Caco-2 (cell line): ENCODE measurements at regions not wholly inside any gene's neighbourhood (a gene's known extent, or its start where the extent isn't known, plus 50 kb on each side); places are given as distances from the start of the nearest gene placed in this dataset.

Experiments used
- BruUV-seq: library from RNA; stranded (reverse); fragments of 400-500 nt; replicated peaks from 2 replicates; lab custom pipeline; 2021; lab: Mats Ljungman, UMichigan
- CTCF ChIA-PET: fragments of 300-600 bp; sonication (Branson Sonifier 250); formaldehyde crosslinking; loops from one replicate; lab custom pipeline; 2022; ENCODE audit warnings: antibody characterized with exemption; lab: Charles Lee
- POLR2A ChIA-PET: fragments of 300-600 bp; sonication (Branson Sonifier 250); formaldehyde crosslinking; loops from one replicate; lab custom pipeline; 2022; ENCODE audit warnings: antibody characterized with exemption; lab: Charles Lee
- DNase-seq, 2 experiments: peaks; one replicate each; pipeline versions ENCODE4 v3.0.0 to v3.0.0-alpha.2; 2020 to 2022
- H3K27me3 ChIP-seq: replicated peaks from 2 replicates; pipeline ENCODE4 v1.6.0; 2011; ENCODE audit warnings: low read length; ENCODE audit not compliant: control insufficient read depth, insufficient read depth
- H3K36me3 ChIP-seq: 2 replicates; pipeline ENCODE4 v1.5.1; 2011; ENCODE audit warnings: low read length; ENCODE audit not compliant: control insufficient read depth, insufficient read depth
- H3K4me1 ChIP-seq: fragments of 250-450 bp; sonication (Bioruptor Pico); 2 replicates; pipeline ENCODE4 v1.5.1; 2020; ENCODE audit warnings: mild to moderate bottlenecking
- H3K4me3 ChIP-seq: 2 replicates; pipeline ENCODE4 v1.5.1; 2011; ENCODE audit warnings: low read depth, mild to moderate bottlenecking, control low read depth, low read length
- H3K9me3 ChIP-seq: fragments of 250-450 bp; sonication (Bioruptor Pico); 2 replicates; pipeline ENCODE4 v1.5.1; 2020; ENCODE audit warnings: mild to moderate bottlenecking, moderate library complexity
- H3K27ac Mint-ChIP-seq: one replicate; pipeline ENCODE4 v1.8.0; 2022; ENCODE audit warnings: mixed read lengths; ENCODE audit not compliant: unreplicated experiment
- H3K27me3 Mint-ChIP-seq: one replicate; pipeline ENCODE4 v1.8.0; 2022; ENCODE audit warnings: mixed read lengths; ENCODE audit not compliant: insufficient read depth, unreplicated experiment
- H3K36me3 Mint-ChIP-seq: one replicate; pipeline ENCODE4 v1.8.0; 2022; ENCODE audit warnings: mild to moderate bottlenecking, mixed read lengths; ENCODE audit not compliant: insufficient read depth, unreplicated experiment
- H3K4me1 Mint-ChIP-seq: one replicate; pipeline ENCODE4 v1.8.0; 2022; ENCODE audit warnings: low read depth, mixed read lengths; ENCODE audit not compliant: unreplicated experiment
- H3K4me3 Mint-ChIP-seq: one replicate; pipeline ENCODE4 v1.8.0; 2022; ENCODE audit warnings: mild to moderate bottlenecking, moderate library complexity, mixed read lengths; ENCODE audit not compliant: unreplicated experiment
- H3K9me3 Mint-ChIP-seq: one replicate; pipeline ENCODE4 v1.8.0; 2022; ENCODE audit warnings: mixed read lengths; ENCODE audit not compliant: unreplicated experiment
- intact Hi-C: fragments of 100-400 bp; cut with micrococcal nuclease; formaldehyde crosslinking; loops from one replicate; pipeline ENCODE4 v1.10.0; 2022; ENCODE audit not compliant: unreplicated experiment
- TF ChIP-seq, protein P1 (sequence below), 2 experiments: fragments of 200-600 bp in 1 of 2; IDR thresholded peaks; 1 replicate in 1 of 2; 2 replicates in 1 of 2; pipeline versions ENCODE4 v1.5.1 to v1.8.0; 2011 to 2022; ENCODE audit warnings: antibody characterized with exemption in 1 of 2, control low read depth in 1 of 2, inconsistent platforms in 1 of 2, low read depth in 1 of 2, low read length in 1 of 2, mild to moderate bottlenecking in 1 of 2, moderate library complexity in 1 of 2; ENCODE audit not compliant: insufficient read depth in 1 of 2, severe bottlenecking in 1 of 2, unreplicated experiment in 1 of 2

DNA sequence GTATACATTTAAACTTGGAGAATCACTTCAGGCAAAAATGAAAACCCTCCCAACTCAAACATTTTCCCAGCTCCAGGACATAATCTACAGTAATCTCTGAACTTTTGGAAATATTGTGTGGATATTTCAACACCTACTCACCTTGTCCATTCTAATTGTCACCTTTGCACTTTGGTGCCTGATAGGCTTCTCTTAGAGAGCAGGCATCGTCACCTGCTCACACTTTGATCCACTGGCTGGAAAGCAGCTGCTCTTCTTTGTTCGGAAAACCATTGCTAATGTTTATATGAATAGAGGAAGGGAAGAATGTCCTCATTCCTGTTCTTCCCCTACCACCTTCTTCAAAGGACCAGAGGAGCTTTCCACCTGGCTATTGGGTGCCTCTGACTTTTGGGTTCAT lies 411.2 kb downstream of the FGF9 start:
- H3K4me3 Mint-ChIP-seq = no peak overlapping the region
- POLR2A ChIA-PET = no interaction called here

DNA sequence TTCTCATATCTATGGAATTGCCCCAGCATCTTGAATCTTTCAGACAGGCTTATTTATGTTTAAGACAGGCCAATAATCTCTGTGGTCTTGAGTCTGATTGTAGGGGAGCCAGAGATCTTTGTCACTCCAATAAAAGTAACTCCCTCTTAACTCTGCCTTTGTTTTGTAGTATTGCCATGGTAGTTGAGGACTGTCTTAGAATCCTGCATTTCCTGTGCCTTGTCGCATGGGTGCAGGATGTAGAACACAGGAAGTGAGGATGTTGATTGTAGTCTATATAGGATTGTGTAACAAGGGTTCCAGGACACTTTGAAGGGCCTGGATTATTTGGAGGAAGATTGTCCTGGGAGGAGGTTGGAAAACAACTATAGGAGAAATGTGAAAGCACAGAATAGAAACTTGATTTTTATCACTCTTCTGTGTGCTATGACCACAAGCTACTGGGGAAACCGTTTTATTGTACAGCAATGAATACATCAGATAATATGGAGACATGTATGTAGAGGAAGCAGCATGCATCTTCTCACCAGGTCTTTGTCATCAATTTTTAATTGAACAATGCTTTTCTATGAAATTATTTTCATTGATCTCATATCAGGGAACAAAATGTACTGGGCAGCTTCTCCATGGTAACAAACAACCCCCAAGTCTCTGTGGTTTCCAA lies 411.7 kb downstream of the FGF9 start:
- Mint-ChIP-seq H3K36me3 (peaks cover 6% of the 10 kb centered on the region), H3K27ac (peak overlapping the region; percentile 13), H3K4me1 (peaks cover 9% of the 10 kb centered on the region), H3K9me3 (no peaks in the 10 kb centered on the region), H3K27me3 (no peaks in the 10 kb centered on the region), H3K4me3 (peak overlapping the region; percentile 2)
- CTCF ChIA-PET = no interaction called here
- Histone ChIP-seq H3K27me3 (no peaks in the 10 kb centered on the region), H3K9me3 (no peaks in the 10 kb centered on the region), H3K4me3 (no peak overlapping the region), H3K4me1 (peaks cover 12% of the 10 kb centered on the region), H3K36me3 (no peaks in the 10 kb centered on the region)
- POLR2A ChIA-PET = no interaction called here
- TF ChIP-seq, protein P1, sequence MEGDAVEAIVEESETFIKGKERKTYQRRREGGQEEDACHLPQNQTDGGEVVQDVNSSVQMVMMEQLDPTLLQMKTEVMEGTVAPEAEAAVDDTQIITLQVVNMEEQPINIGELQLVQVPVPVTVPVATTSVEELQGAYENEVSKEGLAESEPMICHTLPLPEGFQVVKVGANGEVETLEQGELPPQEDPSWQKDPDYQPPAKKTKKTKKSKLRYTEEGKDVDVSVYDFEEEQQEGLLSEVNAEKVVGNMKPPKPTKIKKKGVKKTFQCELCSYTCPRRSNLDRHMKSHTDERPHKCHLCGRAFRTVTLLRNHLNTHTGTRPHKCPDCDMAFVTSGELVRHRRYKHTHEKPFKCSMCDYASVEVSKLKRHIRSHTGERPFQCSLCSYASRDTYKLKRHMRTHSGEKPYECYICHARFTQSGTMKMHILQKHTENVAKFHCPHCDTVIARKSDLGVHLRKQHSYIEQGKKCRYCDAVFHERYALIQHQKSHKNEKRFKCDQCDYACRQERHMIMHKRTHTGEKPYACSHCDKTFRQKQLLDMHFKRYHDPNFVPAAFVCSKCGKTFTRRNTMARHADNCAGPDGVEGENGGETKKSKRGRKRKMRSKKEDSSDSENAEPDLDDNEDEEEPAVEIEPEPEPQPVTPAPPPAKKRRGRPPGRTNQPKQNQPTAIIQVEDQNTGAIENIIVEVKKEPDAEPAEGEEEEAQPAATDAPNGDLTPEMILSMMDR (IDR thresholded peaks at IDR 0.05; ENCODE audit: insufficient read depth in 1 of 2, low read depth in 1 of 2, low read length in 1 of 2, severe bottlenecking in 1 of 2, unreplicated experiment in 1 of 2) = no peak
- intact Hi-C loops = loop anchor here (1.0 kb wide), 1 partner anchor 53 kb away; no protein-coding TSS in a partner anchor
- DNase-seq = no peak
- BruUV-seq = no TSS peak

More for the DNA sequence above, 411.2 kb downstream of the FGF9 start:
- H3K4me1 Mint-ChIP-seq = peaks cover 14% of the 10 kb centered on the region
- peaks cover 6% of the 10 kb centered on the region for H3K36me3 Mint-ChIP-seq
- intact Hi-C loops = loop anchor here (1.0 kb wide), 1 partner anchor 53 kb away; no protein-coding TSS in a partner anchor
- no peak overlapping the region for H3K4me3 ChIP-seq
- CTCF ChIA-PET = no interaction called here
- peaks cover 12% of the 10 kb centered on the region for H3K4me1 ChIP-seq
- TF ChIP-seq, protein P1 (IDR thresholded peaks at IDR 0.05; ENCODE audit: insufficient read depth in 1 of 2, low read depth in 1 of 2, low read length in 1 of 2, severe bottlenecking in 1 of 2, unreplicated experiment in 1 of 2) = no peak
- no peaks in the 10 kb centered on the region for H3K27me3 ChIP-seq
- peak overlapping the region; percentile 13 for H3K27ac Mint-ChIP-seq
- H3K9me3 ChIP-seq = no peaks in the 10 kb centered on the region
- no peaks in the 10 kb centered on the region for H3K27me3 Mint-ChIP-seq
- no TSS peak for BruUV-seq
- no peaks in the 10 kb centered on the region for H3K36me3 ChIP-seq
- DNase-seq = peak; percentile 66 to 73
- H3K9me3 Mint-ChIP-seq = no peaks in the 10 kb centered on the region

DNA sequence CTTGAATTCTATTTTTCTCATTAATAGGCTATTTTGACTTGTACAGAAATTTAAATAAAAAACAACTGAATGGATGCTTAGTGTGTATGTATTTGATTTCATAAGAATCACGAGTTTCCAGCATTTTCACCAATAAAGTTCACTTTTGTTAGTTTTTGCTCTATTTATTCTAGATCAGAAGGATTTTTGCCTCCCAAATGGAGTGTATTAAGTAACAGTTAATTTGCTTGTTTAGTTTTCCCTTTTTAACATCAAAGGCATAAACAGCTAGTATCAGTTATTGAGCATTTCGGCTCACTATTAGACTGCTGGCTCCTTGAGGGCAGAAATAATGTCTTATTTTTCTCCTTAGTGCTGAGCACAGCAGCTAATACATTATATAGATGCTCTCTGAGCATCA lies 414.1 kb downstream of the FGF9 start:
- no peaks in the 10 kb centered on the region for H3K27me3 Mint-ChIP-seq
- DNase-seq = no peak
- TF ChIP-seq, protein P1 (IDR thresholded peaks at IDR 0.05; ENCODE audit: insufficient read depth in 1 of 2, low read depth in 1 of 2, low read length in 1 of 2, severe bottlenecking in 1 of 2, unreplicated experiment in 1 of 2) = no peak
- no peak overlapping the region for H3K4me3 ChIP-seq
- no peaks in the 10 kb centered on the region for H3K27me3 ChIP-seq
- H3K4me3 Mint-ChIP-seq = no peak overlapping the region
- CTCF ChIA-PET = no interaction called here
- H3K36me3 Mint-ChIP-seq = peaks cover 6% of the 10 kb centered on the region
- no TSS peak for BruUV-seq
- H3K36me3 ChIP-seq = no peaks in the 10 kb centered on the region
- H3K9me3 ChIP-seq = peaks cover 4% of the 10 kb centered on the region; the same call in 1 of the 2 replicates
- intact Hi-C loops = no loop called here
- no peaks in the 10 kb centered on the region for H3K9me3 Mint-ChIP-seq
- peaks cover 6% of the 10 kb centered on the region for H3K4me1 Mint-ChIP-seq
- peaks cover 12% of the 10 kb centered on the region for H3K4me1 ChIP-seq
- POLR2A ChIA-PET = no interaction called here
- no peak overlapping the region for H3K27ac Mint-ChIP-seq
